Esophagus muscularis mucosa (tissue), 4 donors: ENCODE measurements at regions not wholly inside any gene's neighbourhood (a gene's known extent, or its start where the extent isn't known, plus 50 kb on each side); places are given as distances from the start of the nearest gene placed in this dataset.

Source experiments
- DNase-seq: peaks from one replicate; pipeline ENCODE4 v3.0.0-alpha.2; 2017; ENCODE audit errors: extremely low spot score
- H3K27ac ChIP-seq, 4 donors: fragments of 200-600 bp; sonication (generic); replicated peaks in 1 of 4; 1 replicate in 3 of 4; 2 replicates in 1 of 4; pipeline ENCODE4 v1.5.1; 2016 to 2019; ENCODE audit warnings: mild to moderate bottlenecking in 1 of 4
- H3K27me3 ChIP-seq, 4 donors: fragments of 200-600 bp; sonication (generic); one replicate each; pipeline versions ENCODE4 v1.5.1 to v1.6.0; 2016 to 2019
- H3K36me3 ChIP-seq, 4 donors: fragments of 200-600 bp; sonication (generic); one replicate each; pipeline ENCODE4 v1.5.1; 2016 to 2019
- H3K4me1 ChIP-seq, 4 donors: fragments of 200-600 bp; sonication (generic); one replicate each; pipeline ENCODE4 v1.5.1; 2016 to 2019
- H3K4me3 ChIP-seq, 4 donors: fragments of 200-600 bp; sonication (generic); 1 replicate in 2 of 4; 2 replicates in 2 of 4; pipeline ENCODE4 v1.5.1; 2016 to 2019; ENCODE audit warnings: mild to moderate bottlenecking in 4 of 4, moderate library complexity in 1 of 4
- H3K9me3 ChIP-seq, 4 donors: fragments of 200-600 bp; sonication (generic); 1 replicate in 3 of 4; 2 replicates in 1 of 4; pipeline ENCODE4 v1.5.1; 2016 to 2019
- CTCF ChIP-seq, 3 experiments: fragments of 200-600 bp in 2 of 3; fragments of 450-650 bp in 1 of 3; sonication (generic) in 2 of 3; IDR thresholded peaks; one replicate each; pipeline ENCODE4 v1.5.1; 2017 to 2019; ENCODE audit warnings: antibody characterized with exemption in 3 of 3, mild to moderate bottlenecking in 2 of 3, moderate library complexity in 1 of 3
- EP300 ChIP-seq: sonication (generic); formaldehyde crosslinking; IDR thresholded peaks from one replicate; pipeline ENCODE4 v1.6.1; 2017; ENCODE audit warnings: antibody characterized with exemption
- POLR2A ChIP-seq: fragments of 450-650 bp; IDR thresholded peaks from one replicate; pipeline ENCODE4 v1.6.1; 2017; ENCODE audit warnings: antibody characterized with exemption, moderate library complexity, mild to moderate bottlenecking, low read depth
- POLR2AphosphoS5 ChIP-seq, 2 donors: sonication (generic); formaldehyde crosslinking; IDR thresholded peaks; one replicate each; pipeline ENCODE4 v1.6.1; 2017; ENCODE audit warnings: antibody characterized with exemption in 2 of 2
- WGBS: methylation state at CpG from one replicate; pipeline ENCODE4 v1.1.5; 2018; 5-methylcytosine and 5-hydroxymethylcytosine counted together
- intact Hi-C: fragments of 100-400 bp; cut with DNase I; formaldehyde crosslinking; loops from one replicate; pipeline ENCODE4 v1.15.1; 2023

GRCh38 chr2:196381464-196381863 lies 210.1 kb upstream of the STK17B start:
- intact Hi-C loops, result no loop called here
- H3K27me3 ChIP-seq, result no peaks in the 10 kb centered on the region
- H3K9me3 ChIP-seq, result no peaks in the 10 kb centered on the region
- H3K4me3 ChIP-seq, result no peak overlapping the region
- no peak for DNase-seq
- no peak for TF ChIP-seq CTCF (IDR thresholded peaks at IDR 0.05)
- no peak for TF ChIP-seq POLR2A
- no peak for TF ChIP-seq POLR2AphosphoS5 (IDR thresholded peaks at IDR 0.05)
- no peak for TF ChIP-seq EP300
- H3K4me1 ChIP-seq, result peaks cover 14 to 19% (median 16%) of the 10 kb centered on the region in 4 donors
- no peaks in the 10 kb centered on the region for H3K36me3 ChIP-seq
- no peak overlapping the region for H3K27ac ChIP-seq
- 72% methylated on average over 3 of the region's 3 CpGs for WGBS

- DNase-seq, result no peak
- WGBS, result 90% methylated on average over 2 of the region's 2 CpGs
- intact Hi-C loops, result no loop called here
- TF ChIP-seq POLR2AphosphoS5 (IDR thresholded peaks at IDR 0.05) (no peak), POLR2A (no peak), EP300 (no peak), CTCF (IDR thresholded peaks at IDR 0.05) (no peak)
- Histone ChIP-seq H3K36me3 (no peaks in the 10 kb centered on the region), H3K4me3 (no peak overlapping the region), H3K27me3 (no peaks in the 10 kb centered on the region), H3K4me1 (peaks cover 14 to 19% (median 16%) of the 10 kb centered on the region in 4 donors), H3K9me3 (no peaks in the 10 kb centered on the region), H3K27ac (no peak overlapping the region)
Measured at GRCh38 chr2:196383799-196384198, 212.4 kb upstream of the STK17B start.

- Histone ChIP-seq H3K27me3 (no peaks in the 10 kb centered on the region), H3K36me3 (no peaks in the 10 kb centered on the region), H3K27ac (no peak overlapping the region), H3K4me1 (peaks cover 14 to 19% (median 16%) of the 10 kb centered on the region in 4 donors), H3K4me3 (no peak overlapping the region), H3K9me3 (no peaks in the 10 kb centered on the region)
- DNase-seq, result no peak
- WGBS, result 100% methylated on average over 1 of the region's 1 CpG
- intact Hi-C loops, result no loop called here
- TF ChIP-seq POLR2AphosphoS5 (IDR thresholded peaks at IDR 0.05) (no peak), EP300 (no peak), CTCF (IDR thresholded peaks at IDR 0.05) (no peak), POLR2A (no peak)
Measured at GRCh38 chr2:196384729-196385128, 213.4 kb upstream of the STK17B start.

- no peak for DNase-seq
- intact Hi-C loops, result no loop called here
- no peaks in the 10 kb centered on the region for H3K36me3 ChIP-seq
Measured at GRCh38 chr2:196389670-196390069, 218.3 kb upstream of the STK17B start.

More at GRCh38 chr2:196389670-196390069, 218.3 kb upstream of the STK17B start:
- H3K27me3 ChIP-seq, result no peaks in the 10 kb centered on the region
- H3K4me3 ChIP-seq, result no peak overlapping the region
- no peaks in the 10 kb centered on the region for H3K9me3 ChIP-seq
- no peaks in the 10 kb centered on the region for H3K4me1 ChIP-seq
- no peak overlapping the region for H3K27ac ChIP-seq
- TF ChIP-seq CTCF (IDR thresholded peaks at IDR 0.05) (no peak), POLR2AphosphoS5 (IDR thresholded peaks at IDR 0.05) (no peak), POLR2A (no peak), EP300 (no peak)
